Activated naive CD4-positive, alpha-beta T cell treated with anti-CD3 and anti-CD28 coated beads, Interleukin-2, amount 50 U/mL, for 72 hours (primary cell): ENCODE measurements at regions not wholly inside any gene's neighbourhood (a gene's known extent, or its start where the extent isn't known, plus 50 kb on each side); places are given as distances from the start of the nearest gene placed in this dataset.
A peak's percentile ranks its signal among the peaks of the same experiment; 100 is the strongest.
"Not testable (repeated sequence)": the region's sequence is repeated elsewhere in the genome, so short reads cannot be mapped to it uniquely, and the experiment has no call there.

Experiments
- ATAC-seq, 2 donors: fragments of 150-1000 bp; cut with Tn5 transposase; 2 replicates each; pipeline ENCODE4 v1.10.0; 2021; ENCODE audit warnings: mild to moderate bottlenecking in 2 of 2, moderate library complexity in 2 of 2
- DNase-seq, 2 donors: peaks; one replicate each; pipeline ENCODE4 v3.0.0; 2021 to 2022; ENCODE audit warnings: low spot score in 2 of 2
- H3K27ac Mint-ChIP-seq, 2 donors: one replicate each; pipeline ENCODE4 v1.8.0; 2022; ENCODE audit warnings: mild to moderate bottlenecking in 2 of 2, mixed read lengths in 2 of 2
- H3K36me3 Mint-ChIP-seq, 2 donors: one replicate each; pipeline ENCODE4 v1.8.0; 2022; ENCODE audit warnings: mixed read lengths in 2 of 2
- H3K9me3 Mint-ChIP-seq, 2 donors: one replicate each; pipeline ENCODE4 v1.8.0; 2022; ENCODE audit warnings: mixed read lengths in 2 of 2

DNA sequence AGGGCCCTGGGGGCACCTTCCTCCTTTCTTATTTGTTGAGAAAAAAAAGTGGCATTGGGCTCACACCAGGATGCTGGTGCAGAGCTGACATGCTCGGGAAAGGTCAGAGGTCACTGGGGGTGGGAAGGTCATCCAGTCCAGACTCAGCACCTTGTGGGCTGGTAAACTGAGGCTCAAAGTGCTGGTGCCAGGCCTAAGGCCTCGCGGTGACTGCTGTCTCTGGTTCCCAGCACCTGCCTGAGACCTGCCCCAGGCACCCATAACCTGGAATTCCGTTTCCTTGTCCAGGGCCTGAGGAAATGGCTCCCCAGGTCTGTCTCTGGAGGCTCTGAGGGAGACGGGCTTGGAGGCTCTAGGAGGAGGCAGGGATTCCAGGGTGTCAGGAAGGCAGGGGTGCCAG lies 521.0 kb downstream of the GOLGA6L6 start:
- H3K9me3 Mint-ChIP-seq, H3K27ac Mint-ChIP-seq, H3K36me3 Mint-ChIP-seq: not testable (repeated sequence)

DNA sequence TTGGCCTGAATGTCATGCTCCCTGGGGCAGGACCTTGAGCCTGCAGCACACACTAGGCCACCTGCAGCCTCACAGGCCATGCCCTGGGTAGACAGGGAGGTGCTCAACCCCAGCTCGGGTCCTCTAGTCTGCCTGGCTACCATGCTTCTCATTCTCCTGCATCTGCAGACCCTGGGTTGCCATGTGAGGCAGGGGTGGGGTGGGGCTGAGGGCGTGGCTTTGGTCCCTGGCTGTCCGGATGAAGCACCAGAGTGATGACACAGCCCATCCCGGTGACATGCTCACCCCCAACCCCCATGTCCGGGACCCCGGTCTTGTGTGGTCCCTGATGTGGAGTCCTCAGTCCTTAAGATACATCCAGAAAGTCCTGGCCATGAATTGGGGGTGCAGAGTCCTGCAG lies 521.8 kb downstream of the GOLGA6L6 start:
- H3K9me3 Mint-ChIP-seq, H3K36me3 Mint-ChIP-seq, DNase-seq, H3K27ac Mint-ChIP-seq, ATAC-seq: not testable (repeated sequence)

More for the DNA sequence above, 521.0 kb downstream of the GOLGA6L6 start:
- DNase-seq, ATAC-seq: not testable (repeated sequence)

DNA sequence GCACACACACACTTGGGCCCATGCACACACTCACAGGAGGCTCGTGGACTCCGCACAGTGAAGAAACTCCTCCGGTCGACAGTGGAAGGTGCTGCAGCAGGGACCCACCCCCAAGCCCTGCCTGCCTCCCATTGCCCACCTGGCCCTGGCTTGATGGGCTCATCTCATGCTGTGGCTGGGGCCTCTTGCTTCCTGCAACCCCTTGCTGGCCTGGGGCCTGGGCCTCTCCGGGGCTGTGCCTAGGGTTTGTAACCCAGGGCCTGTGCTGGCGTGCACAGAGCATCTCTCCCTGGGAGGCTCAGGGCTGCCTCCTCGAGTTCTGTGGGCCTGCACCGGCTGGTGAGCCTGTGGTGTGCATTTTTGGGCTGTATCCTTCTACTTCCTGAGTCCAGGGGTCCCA lies 524.0 kb downstream of the GOLGA6L6 start:
- H3K9me3 Mint-ChIP-seq, DNase-seq, ATAC-seq, H3K27ac Mint-ChIP-seq, H3K36me3 Mint-ChIP-seq: not testable (repeated sequence)

DNA sequence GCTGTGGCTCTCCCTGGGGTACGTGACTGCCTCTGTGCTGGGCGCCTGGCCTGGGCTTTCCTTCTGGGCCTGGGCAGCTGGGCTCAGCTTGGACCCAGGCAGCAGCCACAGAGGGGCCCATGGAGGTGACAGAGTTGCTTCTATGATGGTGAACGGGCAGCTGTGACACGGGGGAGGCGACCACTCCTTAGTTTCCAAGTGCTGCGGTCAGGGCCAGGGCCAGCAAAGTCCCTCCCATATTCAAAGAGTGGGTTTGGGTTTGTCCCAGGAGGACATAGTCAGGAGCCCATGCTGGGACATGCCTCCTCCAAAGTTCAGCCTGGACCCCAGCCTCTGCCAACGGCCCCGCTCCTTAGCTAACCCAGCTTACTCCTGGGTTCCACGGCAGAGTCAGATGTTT lies 524.7 kb downstream of the GOLGA6L6 start:
- not testable (repeated sequence) for H3K36me3 Mint-ChIP-seq, H3K27ac Mint-ChIP-seq, H3K9me3 Mint-ChIP-seq, ATAC-seq, DNase-seq

GRCh38 chr15:20012837-20013236 lies 528.8 kb downstream of the GOLGA6L6 start:
- not testable (repeated sequence) for DNase-seq, ATAC-seq, H3K9me3 Mint-ChIP-seq, H3K27ac Mint-ChIP-seq, H3K36me3 Mint-ChIP-seq

DNA sequence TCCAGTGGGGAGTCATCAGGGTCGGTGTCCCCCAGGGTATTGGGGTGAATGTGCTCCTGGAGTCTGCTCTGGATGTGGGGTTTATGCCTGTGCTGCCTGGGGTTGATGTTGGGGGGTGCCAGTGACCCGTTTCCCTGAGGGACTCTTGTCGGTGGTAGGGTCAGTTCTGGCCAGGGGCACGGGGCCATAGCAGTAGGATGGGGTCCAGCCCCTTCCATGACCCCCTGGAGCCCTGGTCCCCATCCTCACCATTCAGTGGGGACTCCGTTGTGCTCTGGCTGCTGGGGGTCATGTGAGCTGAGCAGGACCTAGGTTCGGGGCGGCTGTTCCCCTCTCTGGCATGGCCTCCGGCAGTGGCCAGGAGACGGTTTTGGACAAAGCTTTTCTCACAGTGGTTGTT lies 530.8 kb downstream of the GOLGA6L6 start:
- not testable (repeated sequence) for H3K36me3 Mint-ChIP-seq, H3K27ac Mint-ChIP-seq, ATAC-seq, H3K9me3 Mint-ChIP-seq, DNase-seq

- H3K36me3 Mint-ChIP-seq, DNase-seq, H3K9me3 Mint-ChIP-seq, ATAC-seq, H3K27ac Mint-ChIP-seq: not testable (repeated sequence)
Observed at GRCh38 chr15:20009619-20010018, 532.0 kb downstream of the GOLGA6L6 start.

- H3K36me3 Mint-ChIP-seq, DNase-seq, H3K9me3 Mint-ChIP-seq, H3K27ac Mint-ChIP-seq: not testable (repeated sequence)
- peak in 1 of 2 donors; percentile 61 for ATAC-seq
Observed at GRCh38 chr15:20007338-20007737, 534.3 kb downstream of the GOLGA6L6 start.

DNA sequence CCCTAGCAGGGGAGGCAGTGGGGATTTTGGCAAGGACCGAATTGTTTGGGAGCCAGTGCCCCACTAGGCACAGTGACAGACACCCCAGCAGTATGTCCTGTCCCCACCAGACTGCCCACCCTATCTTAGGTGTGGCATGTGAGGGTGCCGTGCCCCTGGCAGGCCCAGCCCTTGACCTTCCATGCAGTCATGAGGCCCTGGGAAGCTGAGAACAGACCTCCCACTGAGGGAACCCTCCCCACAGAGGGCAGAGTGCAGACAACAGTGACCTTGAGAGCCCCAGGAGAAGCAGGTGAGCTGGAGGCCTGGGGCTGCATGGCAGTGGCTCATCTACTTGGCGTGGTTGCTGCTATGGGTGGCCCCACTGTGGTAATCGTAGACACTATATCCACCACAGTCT lies 538.1 kb downstream of the GOLGA6L6 start:
- DNase-seq, H3K27ac Mint-ChIP-seq, H3K9me3 Mint-ChIP-seq, ATAC-seq, H3K36me3 Mint-ChIP-seq: not testable (repeated sequence)

DNA sequence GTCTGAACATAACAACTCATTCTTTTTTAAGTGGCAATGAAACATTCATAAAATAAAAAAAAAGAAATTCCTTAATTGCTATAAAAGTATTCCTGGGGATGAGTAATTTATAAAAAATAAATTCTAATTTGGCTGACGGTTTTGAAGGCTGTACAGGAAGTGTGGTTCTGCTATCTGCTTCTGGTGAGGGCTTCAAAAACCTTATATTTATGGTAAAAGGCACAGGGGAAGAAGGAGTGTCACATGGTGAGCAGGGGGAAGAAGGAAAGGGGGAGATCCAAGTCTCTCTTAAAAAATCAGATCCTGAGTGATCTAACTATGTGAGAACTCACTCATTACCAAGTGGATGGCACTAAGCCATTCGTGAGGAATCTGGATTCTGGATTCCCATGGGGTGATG lies 539.0 kb downstream of the GOLGA6L6 start:
- not testable (repeated sequence) for H3K36me3 Mint-ChIP-seq, DNase-seq, H3K27ac Mint-ChIP-seq, ATAC-seq, H3K9me3 Mint-ChIP-seq

DNA sequence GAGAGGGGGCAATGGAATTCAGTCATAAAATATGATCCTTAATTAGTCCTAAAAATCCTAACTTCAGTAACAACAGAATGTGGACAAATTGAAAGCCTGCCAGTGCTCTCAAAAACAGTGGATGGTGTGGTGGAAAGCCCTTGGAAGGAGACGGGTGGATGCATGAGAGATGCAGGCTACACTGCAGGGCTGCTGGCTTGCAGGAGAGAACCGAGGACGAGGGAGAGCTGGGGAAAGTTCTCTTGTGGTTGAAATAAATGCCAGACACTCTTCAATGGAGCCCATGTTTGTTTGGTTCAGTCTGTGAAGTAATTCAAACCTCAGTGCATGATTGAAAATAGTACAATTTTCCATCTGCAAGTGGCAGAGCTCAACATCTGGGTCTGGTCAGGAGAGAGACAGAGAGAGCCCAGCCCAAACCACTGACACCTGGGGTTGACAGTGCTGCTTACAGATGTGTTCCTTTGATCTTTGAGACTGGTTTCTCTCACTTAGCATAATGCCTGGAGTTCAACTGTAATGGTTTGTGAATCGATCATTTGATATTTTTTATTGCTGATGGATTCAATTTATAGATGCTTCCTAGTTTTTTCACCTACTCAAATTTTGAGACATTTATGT lies 544.9 kb downstream of the GOLGA6L6 start:
- H3K27ac Mint-ChIP-seq, DNase-seq, H3K9me3 Mint-ChIP-seq, H3K36me3 Mint-ChIP-seq, ATAC-seq: not testable (repeated sequence)

GRCh38 chr15:19995296-19995695 lies 546.3 kb downstream of the GOLGA6L6 start:
- not testable (repeated sequence) for H3K9me3 Mint-ChIP-seq

DNA sequence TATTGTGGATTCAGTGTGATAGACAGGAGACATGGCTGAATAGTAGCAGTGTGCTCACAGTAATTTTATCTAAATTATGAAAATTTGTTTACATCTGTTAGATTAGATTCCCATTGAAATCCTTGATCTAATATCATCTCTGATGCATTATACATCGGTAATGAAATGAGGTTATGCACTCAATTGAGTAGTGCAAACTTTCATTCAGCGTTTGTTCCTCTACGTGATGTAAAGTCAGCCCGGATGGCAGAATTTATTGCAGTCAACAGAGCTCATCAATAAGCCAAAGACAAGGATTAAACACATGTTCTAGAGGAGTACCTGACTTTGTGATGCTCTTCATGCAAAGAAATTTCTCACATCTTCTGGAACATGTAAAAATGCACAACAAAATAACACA lies 549.2 kb downstream of the GOLGA6L6 start:
- H3K9me3 Mint-ChIP-seq, result peaks cover 0 to 13% of the 10 kb centered on the region in 2 donors
- peaks cover 0 to 6% of the 10 kb centered on the region in 2 donors for H3K36me3 Mint-ChIP-seq
- peak in 1 of 2 donors; percentile 45 for ATAC-seq

More at GRCh38 chr15:19995296-19995695, 546.3 kb downstream of the GOLGA6L6 start:
- not testable (repeated sequence) for H3K36me3 Mint-ChIP-seq, DNase-seq, H3K27ac Mint-ChIP-seq, ATAC-seq

GRCh38 chr15:19988094-19988660 lies 553.4 kb downstream of the GOLGA6L6 start:
- peaks cover 0 to 6% of the 10 kb centered on the region in 2 donors for H3K36me3 Mint-ChIP-seq
- no peak overlapping the region for H3K27ac Mint-ChIP-seq
- H3K9me3 Mint-ChIP-seq, result peaks cover 4 to 17% of the 10 kb centered on the region in 2 donors
- no peak for ATAC-seq
- DNase-seq, result no peak

More for the DNA sequence above, 549.2 kb downstream of the GOLGA6L6 start:
- no peak overlapping the region for H3K27ac Mint-ChIP-seq
- DNase-seq, result no peak

GRCh38 chr15:19987389-19988048 lies 554.1 kb downstream of the GOLGA6L6 start:
- H3K36me3 Mint-ChIP-seq, result peaks cover 0 to 6% of the 10 kb centered on the region in 2 donors
- DNase-seq (peak in 1 of 2 donors; percentile 13), ATAC-seq (no peak)
- peaks cover 4 to 19% of the 10 kb centered on the region in 2 donors for H3K9me3 Mint-ChIP-seq
- H3K27ac Mint-ChIP-seq, result no peak overlapping the region

- ATAC-seq (no peak), DNase-seq (no peak)
- Mint-ChIP-seq H3K36me3 (no peaks in the 10 kb centered on the region), H3K9me3 (peaks cover 11 to 20% of the 10 kb centered on the region in 2 donors), H3K27ac (no peak overlapping the region)
Observed at GRCh38 chr15:19984101-19984500, 557.5 kb downstream of the GOLGA6L6 start.

DNA sequence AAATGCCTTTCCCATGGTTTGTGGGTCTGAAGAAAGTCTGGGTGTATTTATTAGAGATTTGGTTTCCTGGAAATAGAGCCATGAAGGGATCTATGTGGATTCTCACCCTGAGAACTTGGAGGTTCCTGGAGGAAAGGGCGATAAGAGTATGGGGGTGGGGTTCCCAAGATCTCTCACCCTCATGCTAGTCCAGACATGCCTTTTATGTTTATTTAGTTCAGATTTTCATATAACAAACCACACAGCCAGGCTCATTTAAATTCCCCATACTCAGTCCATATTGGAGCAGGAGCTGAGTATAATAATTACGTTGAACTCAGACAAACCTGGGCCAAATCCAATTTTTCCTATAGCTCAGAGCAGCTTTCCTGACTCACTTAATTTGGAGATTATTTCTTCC lies 566.6 kb downstream of the GOLGA6L6 start:
- ATAC-seq (no peak), DNase-seq (no peak)
- peaks cover under 1 to 4% of the 10 kb centered on the region in 2 donors for H3K9me3 Mint-ChIP-seq
- no peak overlapping the region for H3K27ac Mint-ChIP-seq
- H3K36me3 Mint-ChIP-seq, result no peaks in the 10 kb centered on the region
